ENCODE measurements at regions not wholly inside any gene's neighbourhood (a gene's known extent, or its start where the extent isn't known, plus 50 kb on each side); places are given as distances from the start of the nearest gene placed in this dataset.

DNA sequence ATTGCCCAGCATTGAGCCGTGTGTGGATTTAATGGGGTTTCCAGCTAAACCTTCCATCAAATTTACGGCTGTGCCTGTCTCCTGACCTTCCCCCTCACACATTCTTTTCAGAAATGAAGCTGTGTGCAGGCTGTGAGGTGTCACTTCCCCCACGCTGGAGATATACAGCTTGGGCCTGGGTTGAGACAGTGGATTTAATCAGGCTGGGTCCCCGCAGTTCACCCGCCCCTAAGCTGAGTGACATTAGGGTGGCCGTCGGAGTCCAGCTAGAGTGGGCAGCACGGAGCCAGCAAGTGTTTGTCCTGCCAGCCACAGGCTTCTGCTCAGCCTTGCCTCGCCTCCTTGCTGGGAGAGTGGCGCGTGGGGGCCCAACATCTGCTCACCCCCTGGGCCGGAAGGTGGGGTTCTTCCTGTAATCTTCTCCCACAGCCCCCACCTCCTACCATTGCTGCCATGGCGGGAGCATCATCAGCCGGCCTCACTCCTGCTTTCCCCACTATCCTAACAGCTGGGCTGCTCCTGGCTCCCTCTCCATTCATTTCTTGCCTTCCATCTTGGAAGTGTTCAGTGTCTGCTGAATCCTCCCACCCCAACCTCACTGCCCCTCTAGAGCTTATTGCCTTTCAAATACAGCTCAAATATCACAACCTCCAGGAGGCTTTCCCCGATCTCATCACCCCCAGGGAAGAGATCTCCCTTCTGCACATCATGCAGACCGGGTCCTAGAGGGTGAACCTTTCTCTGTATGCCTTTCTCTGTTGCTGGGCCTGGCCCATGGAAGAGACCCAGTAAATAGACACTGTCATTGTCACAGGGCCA is 149.0 kb downstream of the GLI2 start:
- no peak for TF ChIP-seq FOXP1 (IDR thresholded peaks at IDR 0.05)
- TF ChIP-seq FOXP1 (CRISPR knock-in tag; IDR thresholded peaks at IDR 0.05): no peak
- TF ChIP-seq HCFC1 (IDR thresholded peaks at IDR 0.05; ENCODE audit: low read depth, low read length): no peak
- no peak for TF ChIP-seq ZBTB21 (CRISPR knock-in tag; IDR thresholded peaks at IDR 0.05)

Measured in HepG2 (cell line).